GM19324 (cell line): ENCODE measurements at regions not wholly inside any gene's neighbourhood (a gene's known extent, or its start where the extent isn't known, plus 50 kb on each side); places are given as distances from the start of the nearest gene placed in this dataset.

Experiments
- ATAC-seq: cut with Tn5 transposase; IDR thresholded peaks from one replicate; pipeline ENCODE4 v1.9.1; 2021; ENCODE audit warnings: mild to moderate bottlenecking, moderate library complexity; ENCODE audit not compliant: unreplicated experiment, low FRiP score

- ATAC-seq = no peak
These were observed 435.4 kb upstream of the CNTNAP2 start for GRCh38 chr7:145681159-145681558.

- no peak for ATAC-seq
These were observed 450.9 kb upstream of the CNTNAP2 start for GRCh38 chr7:145665499-145666258.

- no peak for ATAC-seq
These were observed 460.9 kb upstream of the CNTNAP2 start for GRCh38 chr7:145655666-145656065.

- ATAC-seq = no peak
These were observed 471.5 kb upstream of the CNTNAP2 start for GRCh38 chr7:145645135-145645515.

GRCh38 chr7:145644426-145645134 lies 472.0 kb upstream of the CNTNAP2 start:
- no peak for ATAC-seq

GRCh38 chr7:145643981-145644380 lies 472.6 kb upstream of the CNTNAP2 start:
- no peak for ATAC-seq

GRCh38 chr7:145633513-145633912 lies 483.1 kb upstream of the CNTNAP2 start:
- no peak for ATAC-seq

GRCh38 chr7:145624618-145625017 lies 492.0 kb upstream of the CNTNAP2 start:
- ATAC-seq = no peak

GRCh38 chr7:145605963-145606362 lies 510.6 kb upstream of the CNTNAP2 start:
- ATAC-seq = no peak

- ATAC-seq = no peak
These were observed 517.2 kb upstream of the CNTNAP2 start for GRCh38 chr7:145599376-145599775.

- ATAC-seq = no peak
These were observed 532.2 kb upstream of the CNTNAP2 start for GRCh38 chr7:145584401-145584800.

- ATAC-seq = no peak
These were observed 533.8 kb upstream of the CNTNAP2 start for GRCh38 chr7:145582742-145583303.

GRCh38 chr7:145557805-145558204 lies 558.8 kb upstream of the CNTNAP2 start:
- ATAC-seq = no peak

- ATAC-seq = no peak
These were observed 573.4 kb upstream of the CNTNAP2 start for GRCh38 chr7:145543242-145543641.

- ATAC-seq = no peak
These were observed 576.7 kb upstream of the CNTNAP2 start for GRCh38 chr7:145539910-145540309.

- ATAC-seq = no peak
These were observed 582.3 kb upstream of the CNTNAP2 start for GRCh38 chr7:145534301-145534700.

GRCh38 chr7:145520284-145520683 lies 596.3 kb upstream of the CNTNAP2 start:
- no peak for ATAC-seq

- no peak for ATAC-seq
These were observed 605.6 kb upstream of the CNTNAP2 start for GRCh38 chr7:145511004-145511403.

- ATAC-seq = no peak
These were observed 618.6 kb upstream of the CNTNAP2 start for GRCh38 chr7:145497911-145498525.

- ATAC-seq = no peak
These were observed 626.2 kb upstream of the CNTNAP2 start for GRCh38 chr7:145490356-145490755.

GRCh38 chr7:145489609-145490008 lies 627.0 kb upstream of the CNTNAP2 start:
- ATAC-seq = no peak
